H1 (cell line): ENCODE measurements at regions not wholly inside any gene's neighbourhood (a gene's known extent, or its start where the extent isn't known, plus 50 kb on each side); places are given as distances from the start of the nearest gene placed in this dataset.

Experiments used
- NANOG ChIP-seq: IDR thresholded peaks from 2 replicates; pipeline ENCODE4 v1.6.1; 2011; ENCODE audit warnings: low read length, low read depth, mild to moderate bottlenecking, inconsistent platforms; ENCODE audit not compliant: insufficient read depth, poor library complexity, severe bottlenecking
- TCF12 ChIP-seq: IDR thresholded peaks from 2 replicates; pipeline ENCODE4 v1.6.1; 2011; ENCODE audit warnings: low read depth, mild to moderate bottlenecking, low read length
- ZNF274 ChIP-seq: IDR thresholded peaks from 2 replicates; pipeline ENCODE4 v1.7.0; 2012; ENCODE audit warnings: low read length, borderline replicate concordance; ENCODE audit errors: extremely low read depth

DNA sequence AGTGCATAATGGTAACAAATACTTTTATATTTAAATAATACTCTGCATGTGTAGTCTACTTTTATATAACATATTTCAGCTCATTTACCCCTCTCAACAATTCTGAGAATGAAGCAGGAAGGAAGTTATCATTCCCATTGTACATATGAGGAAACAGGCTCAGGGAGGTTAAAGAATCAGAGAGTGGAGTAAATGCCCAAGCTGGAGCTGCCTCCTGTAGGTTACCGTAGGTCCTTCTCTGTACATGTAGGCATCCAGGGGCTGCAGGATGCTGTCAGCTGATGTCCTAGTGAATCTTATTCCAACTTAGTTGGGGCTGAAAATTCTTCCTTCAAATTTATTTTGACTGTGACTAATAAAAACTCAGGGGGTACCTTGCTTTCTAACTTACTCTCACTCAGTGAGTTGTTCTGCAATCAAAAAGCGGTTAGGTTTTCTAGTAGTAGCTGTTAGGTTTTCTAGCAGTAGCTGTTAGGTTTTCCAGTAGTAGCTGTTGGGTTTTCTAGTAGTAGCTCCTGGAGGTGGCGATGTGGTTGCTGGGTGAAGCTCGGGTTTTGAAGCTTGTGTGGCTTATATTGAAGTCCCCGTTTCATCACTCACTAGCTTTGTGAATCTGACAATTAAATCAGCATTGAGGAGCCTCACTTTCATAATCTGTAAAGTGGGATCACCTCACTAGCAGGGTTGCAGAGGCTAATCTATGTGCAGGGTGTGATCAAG is 357.0 kb downstream of the NR2F2 start:
- TF ChIP-seq NANOG: no peak
- no peak for TF ChIP-seq TCF12
- TF ChIP-seq ZNF274: no peak
